GOT3 (cell line): ENCODE measurements at regions not wholly inside any gene's neighbourhood (a gene's known extent, or its start where the extent isn't known, plus 50 kb on each side); places are given as distances from the start of the nearest gene placed in this dataset.

ENCODE experiments used
- DNase-seq: peaks from one replicate; lab custom pipeline; 2025; ENCODE audit warnings: mixed read lengths; lab: John Stamatoyannopoulos, UW

- no peak for DNase-seq
These were observed 370.3 kb downstream of the BMPER start for GRCh38 chr7:34275624-34276023.

- DNase-seq, result no peak
These were observed 371.9 kb downstream of the BMPER start for GRCh38 chr7:34277016-34277802.

- no peak for DNase-seq
These were observed 372.5 kb downstream of the BMPER start for GRCh38 chr7:34277803-34278199.

GRCh38 chr7:34281260-34281659, 375.9 kb downstream of the BMPER start:
- DNase-seq, result no peak

- DNase-seq, result no peak
These were observed 375.7 kb upstream of the NPSR1 start for GRCh38 chr7:34282271-34282670.

GRCh38 chr7:34296663-34297062, 361.4 kb upstream of the NPSR1 start:
- no peak for DNase-seq

- DNase-seq, result no peak
These were observed 359.5 kb upstream of the NPSR1 start for GRCh38 chr7:34298492-34299013.

GRCh38 chr7:34299066-34299465, 359.0 kb upstream of the NPSR1 start:
- DNase-seq, result no peak

GRCh38 chr7:34307540-34307939, 350.5 kb upstream of the NPSR1 start:
- no peak for DNase-seq

- DNase-seq, result no peak
These were observed 349.4 kb upstream of the NPSR1 start for GRCh38 chr7:34308595-34308994.

GRCh38 chr7:34309116-34309515, 348.9 kb upstream of the NPSR1 start:
- no peak for DNase-seq

GRCh38 chr7:34309584-34309983, 348.4 kb upstream of the NPSR1 start:
- DNase-seq, result no peak

GRCh38 chr7:34311591-34311990, 346.4 kb upstream of the NPSR1 start:
- DNase-seq, result no peak

- no peak for DNase-seq
These were observed 345.4 kb upstream of the NPSR1 start for GRCh38 chr7:34312624-34313023.

- DNase-seq, result no peak
These were observed 344.7 kb upstream of the NPSR1 start for GRCh38 chr7:34313289-34313688.

- no peak for DNase-seq
These were observed 343.0 kb upstream of the NPSR1 start for GRCh38 chr7:34315032-34315431.

- DNase-seq, result no peak
These were observed 341.0 kb upstream of the NPSR1 start for GRCh38 chr7:34317039-34317438.

GRCh38 chr7:34320412-34320811, 337.6 kb upstream of the NPSR1 start:
- DNase-seq, result no peak

- DNase-seq, result peak; percentile 23
These were observed 336.9 kb upstream of the NPSR1 start for GRCh38 chr7:34320926-34321661.

GRCh38 chr7:34322841-34323240, 335.2 kb upstream of the NPSR1 start:
- DNase-seq, result no peak

- DNase-seq, result no peak
These were observed 330.3 kb upstream of the NPSR1 start for GRCh38 chr7:34327681-34328080.

- DNase-seq, result no peak
These were observed 327.7 kb upstream of the NPSR1 start for GRCh38 chr7:34330308-34330707.

- DNase-seq, result no peak
These were observed 326.9 kb upstream of the NPSR1 start for GRCh38 chr7:34331102-34331501.
